ENCODE measurements at regions not wholly inside any gene's neighbourhood (a gene's known extent, or its start where the extent isn't known, plus 50 kb on each side); places are given as distances from the start of the nearest gene placed in this dataset.
"Not testable (repeated sequence)": the region's sequence is repeated elsewhere in the genome, so short reads cannot be mapped to it uniquely, and the experiment has no call there.

DNA sequence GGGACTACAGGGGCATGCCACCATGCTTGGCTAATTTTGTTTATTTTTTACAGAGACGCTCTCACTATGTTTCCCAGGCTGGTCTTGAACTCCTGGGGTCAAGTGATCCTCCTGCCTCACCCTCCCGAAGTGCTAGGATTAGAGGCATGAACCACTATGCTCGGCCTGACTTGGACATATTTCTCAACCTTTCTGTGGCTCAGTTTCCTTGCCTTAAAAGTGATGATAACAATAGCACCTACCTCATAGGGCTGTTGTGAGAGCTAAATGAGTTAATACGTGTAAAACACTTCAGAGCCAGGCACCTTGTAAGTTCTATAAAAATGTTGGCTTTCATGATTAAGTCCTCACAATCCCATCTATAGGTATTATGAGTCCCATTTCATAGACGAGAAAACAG lies 89.2 kb upstream of the METAP2 start:
- H3K4me3 ChIP-seq (ENCODE audit: low read length): no peak overlapping the region
- no peak for DNase-seq (ENCODE audit: low read depth)
- TF ChIP-seq CTCF (IDR thresholded peaks at IDR 0.05; ENCODE audit: insufficient read depth, low read depth, low read length, missing control alignments): no peak

GRCh38 chr12:95385246-95386035 lies 88.5 kb upstream of the METAP2 start:
- TF ChIP-seq CTCF (IDR thresholded peaks at IDR 0.05; ENCODE audit: insufficient read depth, low read depth, low read length, missing control alignments): no peak
- DNase-seq (ENCODE audit: low read depth): peak; percentile 8
- H3K4me3 ChIP-seq (ENCODE audit: low read length): no peak overlapping the region

- peak; percentile 49 for DNase-seq (ENCODE audit: low read depth)
- H3K4me3 ChIP-seq (ENCODE audit: low read length): no peak overlapping the region
- TF ChIP-seq CTCF (IDR thresholded peaks at IDR 0.05; ENCODE audit: insufficient read depth, low read depth, low read length, missing control alignments): no peak
These were observed 87.9 kb upstream of the METAP2 start for GRCh38 chr12:95386051-95386450.

DNA sequence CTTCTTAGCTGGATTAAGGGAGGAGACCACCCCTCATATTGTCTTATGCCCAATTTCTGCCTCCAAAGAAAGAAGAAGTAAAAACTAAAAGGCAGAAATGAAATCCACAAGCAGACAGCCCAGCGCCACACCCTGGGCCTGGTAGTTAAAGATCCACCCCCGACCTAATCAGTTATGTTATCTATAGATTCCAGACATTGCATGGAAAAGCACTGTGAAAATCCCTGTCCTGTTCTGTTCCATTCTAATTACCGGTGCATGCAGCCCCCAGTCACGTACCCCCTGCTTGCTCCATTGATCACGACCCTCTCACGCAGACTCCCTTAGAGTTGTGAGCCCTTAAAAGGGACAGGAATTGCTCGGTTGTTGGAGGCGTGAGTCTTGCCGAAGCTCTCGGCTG lies 85.7 kb upstream of the METAP2 start:
- not testable (repeated sequence) for DNase-seq (ENCODE audit: low read depth)

DNA sequence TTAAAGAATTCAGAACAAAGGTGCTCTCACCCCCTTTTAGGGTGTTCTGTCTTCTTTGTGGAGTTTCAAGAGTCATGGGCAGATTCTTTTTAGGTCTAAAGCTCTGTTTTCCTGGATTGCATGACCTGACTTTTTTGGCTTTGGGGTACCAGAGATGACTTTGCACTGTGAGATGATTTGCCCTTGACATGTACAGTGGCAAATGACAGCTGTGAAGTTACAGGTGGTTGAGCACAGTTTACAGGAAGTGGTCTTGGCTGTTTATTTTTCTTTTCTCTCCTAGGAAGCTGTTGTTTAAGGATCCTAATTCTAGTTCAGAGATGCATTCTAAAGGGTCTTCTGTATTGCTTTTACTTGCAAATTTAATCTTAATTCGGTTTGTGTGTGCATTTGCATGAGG lies 83.8 kb upstream of the METAP2 start:
- no peak for DNase-seq (ENCODE audit: low read depth)
- H3K4me3 ChIP-seq (ENCODE audit: low read length): no peak overlapping the region
- no peak for TF ChIP-seq CTCF (IDR thresholded peaks at IDR 0.05; ENCODE audit: insufficient read depth, low read depth, low read length, missing control alignments)

More for the DNA sequence above, 85.7 kb upstream of the METAP2 start:
- not testable (repeated sequence) for H3K4me3 ChIP-seq (ENCODE audit: low read length)

DNA sequence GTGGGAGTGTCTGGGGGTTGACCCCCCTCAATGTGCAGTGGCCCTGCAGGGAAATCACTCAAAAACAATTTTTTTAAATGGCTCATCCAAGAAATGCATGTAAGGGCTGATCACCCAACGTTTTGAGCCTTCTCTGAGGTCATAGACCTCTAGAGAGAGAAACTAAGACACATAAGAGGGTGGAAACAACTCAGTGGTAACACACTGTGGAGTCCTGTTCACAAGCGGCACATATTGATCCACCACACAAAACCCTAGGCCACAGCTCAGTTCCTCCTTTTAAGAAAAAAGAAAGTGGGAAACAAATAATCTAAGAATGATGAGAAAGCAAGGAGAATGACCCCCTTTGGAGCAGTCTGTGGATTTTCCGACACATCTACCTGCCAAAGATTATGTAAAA lies 83.0 kb upstream of the METAP2 start:
- DNase-seq (ENCODE audit: low read depth): no peak
- no peak overlapping the region for H3K4me3 ChIP-seq (ENCODE audit: low read length)
- no peak for TF ChIP-seq CTCF (IDR thresholded peaks at IDR 0.05; ENCODE audit: insufficient read depth, low read depth, low read length, missing control alignments)

DNA sequence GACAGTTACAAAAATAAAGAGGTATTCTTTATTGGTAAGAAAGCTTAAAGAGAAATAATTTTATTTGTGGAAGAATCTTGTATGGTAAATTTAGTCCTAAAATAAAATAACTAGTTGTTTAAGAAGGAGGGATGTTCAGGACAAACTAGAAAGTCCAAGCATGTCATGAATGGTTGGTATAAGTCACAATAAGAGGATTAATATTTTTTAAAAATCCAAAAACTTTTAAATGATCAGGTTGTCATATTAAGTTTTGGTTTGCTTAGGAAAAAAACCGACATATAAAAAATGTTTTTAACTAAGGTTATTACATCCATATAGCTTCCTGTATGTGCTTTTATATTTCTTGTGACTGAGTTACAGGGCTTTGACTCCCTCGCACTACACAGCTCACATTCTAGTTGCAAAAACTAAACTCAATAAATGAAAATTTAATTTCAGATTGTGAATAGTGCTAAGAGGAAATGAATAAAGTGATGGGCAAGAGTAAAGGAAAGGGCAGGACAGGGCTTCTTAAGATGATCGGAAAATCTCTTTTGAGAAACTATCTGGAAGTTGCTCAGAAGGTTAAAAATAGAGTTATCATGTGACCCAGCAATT lies 80.7 kb upstream of the METAP2 start:
- no peak overlapping the region for H3K4me3 ChIP-seq (ENCODE audit: low read length)
- TF ChIP-seq CTCF (IDR thresholded peaks at IDR 0.05; ENCODE audit: insufficient read depth, low read depth, low read length, missing control alignments): no peak
- DNase-seq (ENCODE audit: low read depth): no peak
